Activated T-cell treated with anti-CD3 and anti-CD28 coated beads for 1 hour (primary cell): ENCODE measurements at regions not wholly inside any gene's neighbourhood (a gene's known extent, or its start where the extent isn't known, plus 50 kb on each side); places are given as distances from the start of the nearest gene placed in this dataset.
"Not testable (repeated sequence)": the region's sequence is repeated elsewhere in the genome, so short reads cannot be mapped to it uniquely, and the experiment has no call there.

Experiments used
- DNase-seq: peaks from one replicate; pipeline ENCODE4 v3.0.0-alpha.2; 2020; ENCODE audit warnings: low read depth

GRCh38 chr5:110304176-110304575 is 422.3 kb downstream of the TMEM232 start:
- DNase-seq, result no peak

- DNase-seq, result no peak
Measured at GRCh38 chr5:110306650-110307049, 419.8 kb downstream of the TMEM232 start.

GRCh38 chr5:110309222-110309621 is 417.2 kb downstream of the TMEM232 start:
- DNase-seq, result no peak

- DNase-seq, result not testable (repeated sequence)
Measured at GRCh38 chr5:110316566-110316965, 409.9 kb downstream of the TMEM232 start.

GRCh38 chr5:110321117-110321516 is 405.4 kb downstream of the TMEM232 start:
- no peak for DNase-seq

GRCh38 chr5:110323357-110323756 is 403.1 kb downstream of the TMEM232 start:
- no peak for DNase-seq

- DNase-seq, result no peak
Measured at GRCh38 chr5:110323832-110324231, 402.6 kb downstream of the TMEM232 start.

- DNase-seq, result no peak
Measured at GRCh38 chr5:110324876-110325275, 401.6 kb downstream of the TMEM232 start.

GRCh38 chr5:110329955-110330525 is 396.4 kb downstream of the TMEM232 start:
- DNase-seq, result no peak

- DNase-seq, result no peak
Measured at GRCh38 chr5:110333384-110333783, 393.1 kb downstream of the TMEM232 start.

- no peak for DNase-seq
Measured at GRCh38 chr5:110335361-110336066, 391.0 kb downstream of the TMEM232 start.

- no peak for DNase-seq
Measured at GRCh38 chr5:110338341-110339083, 388.0 kb downstream of the TMEM232 start.

GRCh38 chr5:110339399-110339798 is 387.1 kb downstream of the TMEM232 start:
- DNase-seq, result no peak

GRCh38 chr5:110341836-110342235 is 384.6 kb downstream of the TMEM232 start:
- DNase-seq, result no peak

GRCh38 chr5:110342683-110343082 is 383.8 kb downstream of the TMEM232 start:
- no peak for DNase-seq

- no peak for DNase-seq
Measured at GRCh38 chr5:110343616-110344015, 382.9 kb downstream of the TMEM232 start.

GRCh38 chr5:110345623-110346022 is 380.8 kb downstream of the TMEM232 start:
- no peak for DNase-seq

- no peak for DNase-seq
Measured at GRCh38 chr5:110346893-110347358, 379.5 kb downstream of the TMEM232 start.

- DNase-seq, result no peak
Measured at GRCh38 chr5:110347781-110348180, 378.7 kb downstream of the TMEM232 start.

GRCh38 chr5:110351430-110351829 is 375.0 kb downstream of the TMEM232 start:
- no peak for DNase-seq

- DNase-seq, result no peak
Measured at GRCh38 chr5:110354311-110354710, 372.2 kb downstream of the TMEM232 start.

- no peak for DNase-seq
Measured at GRCh38 chr5:110354915-110355644, 371.4 kb downstream of the TMEM232 start.
